ENCODE measurements at regions not wholly inside any gene's neighbourhood (a gene's known extent, or its start where the extent isn't known, plus 50 kb on each side); places are given as distances from the start of the nearest gene placed in this dataset.
A peak's percentile ranks its signal among the peaks of the same experiment; 100 is the strongest.

- FAIRE-seq, result no peak
These were observed 337.6 kb upstream of the SEMA3A start for GRCh38 chr7:84532196-84532595.

GRCh38 chr7:84529480-84530205, 335.1 kb upstream of the SEMA3A start:
- WGBS, 3 donors, result 39 to 66% (median 42%) methylated on average over 3 of the region's 3 CpGs

More at GRCh38 chr7:84532196-84532595, 337.6 kb upstream of the SEMA3A start:
- peaks cover 0 to 2% of the 10 kb centered on the region in 2 donors for H3K9me3 ChIP-seq (ENCODE audit: control insufficient read depth in 2 of 2, insufficient read depth in 1 of 2, low read depth in 1 of 2, low read length in 1 of 2)
- no peaks in the 10 kb centered on the region for H3K36me3 ChIP-seq (ENCODE audit: control insufficient read depth in 3 of 3, insufficient read depth in 2 of 3, low read depth in 1 of 3, low read length in 3 of 3)
- no peaks in the 10 kb centered on the region for H3K27me3 ChIP-seq (ENCODE audit: control insufficient read depth in 3 of 3, insufficient read depth in 3 of 3, low read length in 3 of 3)
- DNase-seq, result no peak
- no peak overlapping the region for H3K27ac ChIP-seq (ENCODE audit: low read depth in 1 of 3, low read length in 2 of 3)
- no peak overlapping the region for H3K4me3 ChIP-seq (ENCODE audit: low read depth in 1 of 3, low read length in 3 of 3)
- H3K4me1 ChIP-seq (ENCODE audit: control insufficient read depth in 3 of 3, insufficient read depth in 2 of 3, low read depth in 1 of 3, low read length in 2 of 3), result peaks cover 0 to 28% (median 0%) of the 10 kb centered on the region in 3 donors

GRCh38 chr7:84528756-84529479, 334.3 kb upstream of the SEMA3A start:
- FAIRE-seq (no peak), DNase-seq (no peak)
- Histone ChIP-seq H3K36me3 (ENCODE audit: control insufficient read depth in 3 of 3, insufficient read depth in 2 of 3, low read depth in 1 of 3, low read length in 3 of 3) (no peaks in the 10 kb centered on the region), H3K27ac (ENCODE audit: low read depth in 1 of 3, low read length in 2 of 3) (no peak overlapping the region), H3K4me1 (ENCODE audit: control insufficient read depth in 3 of 3, insufficient read depth in 2 of 3, low read depth in 1 of 3, low read length in 2 of 3) (peaks cover 0 to 16% (median 0%) of the 10 kb centered on the region in 3 donors), H3K27me3 (ENCODE audit: control insufficient read depth in 3 of 3, insufficient read depth in 3 of 3, low read length in 3 of 3) (no peaks in the 10 kb centered on the region), H3K4me3 (ENCODE audit: low read depth in 1 of 3, low read length in 3 of 3) (no peak overlapping the region), H3K9me3 (ENCODE audit: control insufficient read depth in 2 of 2, insufficient read depth in 1 of 2, low read depth in 1 of 2, low read length in 1 of 2) (no peaks in the 10 kb centered on the region)

More at GRCh38 chr7:84529480-84530205, 335.1 kb upstream of the SEMA3A start:
- H3K27ac ChIP-seq (ENCODE audit: low read depth in 1 of 3, low read length in 2 of 3), result peak overlapping the region in 1 of 3 donors; percentile 56
- H3K27me3 ChIP-seq (ENCODE audit: control insufficient read depth in 3 of 3, insufficient read depth in 3 of 3, low read length in 3 of 3), result no peaks in the 10 kb centered on the region
- H3K4me3 ChIP-seq (ENCODE audit: low read depth in 1 of 3, low read length in 3 of 3), result no peak overlapping the region
- H3K36me3 ChIP-seq (ENCODE audit: control insufficient read depth in 3 of 3, insufficient read depth in 2 of 3, low read depth in 1 of 3, low read length in 3 of 3), result no peaks in the 10 kb centered on the region
- DNase-seq (peak; percentile 72 to 76), FAIRE-seq (no peak)
- no peaks in the 10 kb centered on the region for H3K9me3 ChIP-seq (ENCODE audit: control insufficient read depth in 2 of 2, insufficient read depth in 1 of 2, low read depth in 1 of 2, low read length in 1 of 2)
- peaks cover 0 to 16% (median 0%) of the 10 kb centered on the region in 3 donors for H3K4me1 ChIP-seq (ENCODE audit: control insufficient read depth in 3 of 3, insufficient read depth in 2 of 3, low read depth in 1 of 3, low read length in 2 of 3)

GRCh38 chr7:84524714-84525694, 330.4 kb upstream of the SEMA3A start:
- Histone ChIP-seq H3K4me1 (ENCODE audit: control insufficient read depth in 3 of 3, insufficient read depth in 2 of 3, low read depth in 1 of 3, low read length in 2 of 3) (peaks cover 0 to 6% (median 0%) of the 10 kb centered on the region in 3 donors), H3K9me3 (ENCODE audit: control insufficient read depth in 2 of 2, insufficient read depth in 1 of 2, low read depth in 1 of 2, low read length in 1 of 2) (no peaks in the 10 kb centered on the region), H3K27ac (ENCODE audit: low read depth in 1 of 3, low read length in 2 of 3) (no peak overlapping the region), H3K36me3 (ENCODE audit: control insufficient read depth in 3 of 3, insufficient read depth in 2 of 3, low read depth in 1 of 3, low read length in 3 of 3) (no peaks in the 10 kb centered on the region), H3K27me3 (ENCODE audit: control insufficient read depth in 3 of 3, insufficient read depth in 3 of 3, low read length in 3 of 3) (no peaks in the 10 kb centered on the region), H3K4me3 (ENCODE audit: low read depth in 1 of 3, low read length in 3 of 3) (no peak overlapping the region)
- DNase-seq (no peak), FAIRE-seq (peak; percentile 33)
- WGBS, 3 donors, result 61 to 77% (median 68%) methylated on average over 10 of the region's 10 CpGs

GRCh38 chr7:84513061-84513460, 318.5 kb upstream of the SEMA3A start:
- Histone ChIP-seq H3K4me3 (ENCODE audit: low read depth in 1 of 3, low read length in 3 of 3) (no peak overlapping the region), H3K36me3 (ENCODE audit: control insufficient read depth in 3 of 3, insufficient read depth in 2 of 3, low read depth in 1 of 3, low read length in 3 of 3) (no peaks in the 10 kb centered on the region), H3K27me3 (ENCODE audit: control insufficient read depth in 3 of 3, insufficient read depth in 3 of 3, low read length in 3 of 3) (no peaks in the 10 kb centered on the region), H3K9me3 (ENCODE audit: control insufficient read depth in 2 of 2, insufficient read depth in 1 of 2, low read depth in 1 of 2, low read length in 1 of 2) (no peaks in the 10 kb centered on the region), H3K27ac (ENCODE audit: low read depth in 1 of 3, low read length in 2 of 3) (no peak overlapping the region), H3K4me1 (ENCODE audit: control insufficient read depth in 3 of 3, insufficient read depth in 2 of 3, low read depth in 1 of 3, low read length in 2 of 3) (no peaks in the 10 kb centered on the region)
- DNase-seq, result no peak
- no peak for FAIRE-seq
- 69 to 89% (median 75%) methylated on average over 3 of the region's 3 CpGs for WGBS, 3 donors

GRCh38 chr7:84512055-84512454, 317.5 kb upstream of the SEMA3A start:
- no peak for DNase-seq
- no peak overlapping the region for H3K27ac ChIP-seq (ENCODE audit: low read depth in 1 of 3, low read length in 2 of 3)
- no peaks in the 10 kb centered on the region for H3K4me1 ChIP-seq (ENCODE audit: control insufficient read depth in 3 of 3, insufficient read depth in 2 of 3, low read depth in 1 of 3, low read length in 2 of 3)
- H3K27me3 ChIP-seq (ENCODE audit: control insufficient read depth in 3 of 3, insufficient read depth in 3 of 3, low read length in 3 of 3), result no peaks in the 10 kb centered on the region
- no peak overlapping the region for H3K4me3 ChIP-seq (ENCODE audit: low read depth in 1 of 3, low read length in 3 of 3)
- FAIRE-seq, result no peak
- no peaks in the 10 kb centered on the region for H3K9me3 ChIP-seq (ENCODE audit: control insufficient read depth in 2 of 2, insufficient read depth in 1 of 2, low read depth in 1 of 2, low read length in 1 of 2)
- 89 to 97% (median 95%) methylated on average over 1 of the region's 1 CpG for WGBS, 3 donors
- no peaks in the 10 kb centered on the region for H3K36me3 ChIP-seq (ENCODE audit: control insufficient read depth in 3 of 3, insufficient read depth in 2 of 3, low read depth in 1 of 3, low read length in 3 of 3)

- Histone ChIP-seq H3K27me3 (ENCODE audit: control insufficient read depth in 3 of 3, insufficient read depth in 3 of 3, low read length in 3 of 3) (no peaks in the 10 kb centered on the region), H3K27ac (ENCODE audit: low read depth in 1 of 3, low read length in 2 of 3) (no peak overlapping the region), H3K9me3 (ENCODE audit: control insufficient read depth in 2 of 2, insufficient read depth in 1 of 2, low read depth in 1 of 2, low read length in 1 of 2) (no peaks in the 10 kb centered on the region), H3K4me1 (ENCODE audit: control insufficient read depth in 3 of 3, insufficient read depth in 2 of 3, low read depth in 1 of 3, low read length in 2 of 3) (peaks cover 0 to 3% (median 0%) of the 10 kb centered on the region in 3 donors), H3K36me3 (ENCODE audit: control insufficient read depth in 3 of 3, insufficient read depth in 2 of 3, low read depth in 1 of 3, low read length in 3 of 3) (no peaks in the 10 kb centered on the region), H3K4me3 (ENCODE audit: low read depth in 1 of 3, low read length in 3 of 3) (no peak overlapping the region)
- WGBS, 3 donors, result 69 to 96% (median 87%) methylated on average over 1 of the region's 1 CpG
- FAIRE-seq, result no peak
- no peak for DNase-seq
These were observed 315.9 kb upstream of the SEMA3A start for GRCh38 chr7:84510505-84510904.

- Histone ChIP-seq H3K4me3 (ENCODE audit: low read depth in 1 of 3, low read length in 3 of 3) (no peak overlapping the region), H3K9me3 (ENCODE audit: control insufficient read depth in 2 of 2, insufficient read depth in 1 of 2, low read depth in 1 of 2, low read length in 1 of 2) (no peaks in the 10 kb centered on the region), H3K36me3 (ENCODE audit: control insufficient read depth in 3 of 3, insufficient read depth in 2 of 3, low read depth in 1 of 3, low read length in 3 of 3) (no peaks in the 10 kb centered on the region), H3K27ac (ENCODE audit: low read depth in 1 of 3, low read length in 2 of 3) (no peak overlapping the region), H3K27me3 (ENCODE audit: control insufficient read depth in 3 of 3, insufficient read depth in 3 of 3, low read length in 3 of 3) (no peaks in the 10 kb centered on the region), H3K4me1 (ENCODE audit: control insufficient read depth in 3 of 3, insufficient read depth in 2 of 3, low read depth in 1 of 3, low read length in 2 of 3) (peaks cover 0 to 3% (median 0%) of the 10 kb centered on the region in 3 donors)
- DNase-seq (no peak), FAIRE-seq (no peak)
- WGBS, 3 donors, result 27 to 65% (median 58%) methylated on average over 1 of the region's 1 CpG
These were observed 314.9 kb upstream of the SEMA3A start for GRCh38 chr7:84509522-84509921.
